GM18951 (cell line): ENCODE measurements at regions not wholly inside any gene's neighbourhood (a gene's known extent, or its start where the extent isn't known, plus 50 kb on each side); places are given as distances from the start of the nearest gene placed in this dataset.
"Not testable (repeated sequence)": the region's sequence is repeated elsewhere in the genome, so short reads cannot be mapped to it uniquely, and the experiment has no call there.

Experiments used
- POLR2A ChIP-seq: IDR thresholded peaks from 4 replicates; pipeline ENCODE4 v1.6.1; 2011; ENCODE audit warnings: mild to moderate bottlenecking; ENCODE audit not compliant: insufficient read length, insufficient read depth; ENCODE audit errors: extremely low read depth
- in situ Hi-C: fragments of 300-500 bp; cut with MboI; formaldehyde crosslinking; loops from one replicate; pipeline ENCODE4 v1.12.0; 2022; ENCODE audit warnings: low sequenced_read_pairs, mixed read lengths, inconsistent platforms; ENCODE audit not compliant: unreplicated experiment

DNA sequence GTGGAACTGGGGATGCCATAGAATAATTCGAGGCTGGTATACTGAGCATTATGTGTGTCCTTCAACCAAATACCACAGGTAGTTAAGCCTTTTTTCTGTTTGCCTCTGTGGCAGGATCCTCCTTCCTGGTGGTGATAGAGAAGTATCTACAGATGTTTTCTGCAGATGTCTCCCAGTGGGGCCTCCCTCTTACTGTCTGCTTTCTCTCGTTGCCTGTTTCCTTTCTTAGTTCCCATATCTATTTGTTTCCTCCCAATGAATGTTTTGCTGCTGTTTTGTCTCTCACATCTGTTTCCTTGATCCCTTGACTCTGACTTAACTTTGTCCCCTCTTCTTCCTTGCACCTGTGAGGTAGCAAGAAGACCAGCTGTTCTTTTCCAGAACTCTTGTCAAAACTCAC, 130.9 kb upstream of the NUDT12 start:
- in situ Hi-C loops = no loop called here
- no peak for TF ChIP-seq POLR2A

- in situ Hi-C loops = no loop called here
- no peak for TF ChIP-seq POLR2A
Measured at GRCh38 chr5:103690676-103691075, 128.1 kb upstream of the NUDT12 start.

- in situ Hi-C loops = no loop called here
Measured at GRCh38 chr5:103679873-103680272, 117.3 kb upstream of the NUDT12 start.

DNA sequence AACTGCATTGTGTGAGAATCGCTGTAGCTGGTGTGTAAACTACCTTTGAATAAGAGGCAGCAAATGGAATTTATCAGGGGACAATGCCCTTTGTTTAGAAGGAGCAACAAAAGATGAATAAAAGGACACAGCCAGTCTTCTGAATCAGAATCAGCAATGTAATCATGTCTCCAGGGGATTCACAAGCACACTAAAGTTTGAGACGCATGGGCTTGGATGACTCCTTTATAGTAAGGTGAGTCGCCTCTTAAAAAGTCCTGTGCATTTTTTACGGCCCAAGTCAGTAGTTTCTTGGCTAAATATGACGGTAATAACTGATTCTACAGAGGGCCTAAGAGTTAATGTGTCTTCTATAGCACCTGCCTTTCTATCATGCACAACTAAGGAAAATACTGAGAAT, 113.6 kb upstream of the NUDT12 start:
- in situ Hi-C loops = not testable (repeated sequence)

More at GRCh38 chr5:103679873-103680272, 117.3 kb upstream of the NUDT12 start:
- no peak for TF ChIP-seq POLR2A

DNA sequence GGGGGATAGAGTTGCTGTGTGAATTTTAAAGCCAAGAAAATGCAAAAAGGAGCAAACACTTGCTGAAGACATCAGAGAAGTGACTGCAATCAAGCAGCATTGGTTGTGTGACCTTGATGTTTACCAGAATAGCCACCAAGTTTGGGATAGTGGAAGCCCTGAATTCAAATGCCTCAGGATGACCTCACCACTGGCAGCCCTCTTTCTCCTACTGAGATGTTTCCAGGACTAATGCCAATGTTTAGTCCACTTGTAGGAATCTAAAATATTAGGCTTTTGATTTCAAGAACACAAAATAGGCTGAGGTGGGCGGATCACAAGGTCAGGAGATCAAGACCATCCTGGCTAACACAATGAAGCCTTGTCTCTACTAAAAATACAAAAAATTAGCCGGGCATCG, 112.2 kb upstream of the NUDT12 start:
- no peak for TF ChIP-seq POLR2A
- in situ Hi-C loops = no loop called here

GRCh38 chr5:103674251-103674650, 111.7 kb upstream of the NUDT12 start:
- TF ChIP-seq POLR2A = no peak
- in situ Hi-C loops = no loop called here

DNA sequence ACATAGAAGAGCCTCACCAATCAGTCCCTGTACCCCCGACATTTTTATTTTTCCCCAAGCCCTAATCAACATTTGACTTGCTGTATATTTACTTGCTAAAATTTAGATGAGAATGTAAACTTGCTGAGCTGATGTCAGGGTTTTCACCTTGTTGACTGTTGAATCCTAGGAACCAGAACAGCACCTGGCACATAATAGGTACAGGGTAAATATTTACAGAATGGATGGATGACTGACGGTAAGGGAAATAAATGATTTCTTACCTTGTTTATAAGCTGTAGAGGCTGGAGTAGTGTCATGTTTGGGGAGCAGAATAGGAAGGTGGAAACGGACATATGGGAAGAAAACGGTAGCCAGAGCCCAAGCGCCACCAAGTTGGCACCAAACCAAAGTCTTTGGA, 107.0 kb upstream of the NUDT12 start:
- in situ Hi-C loops = no loop called here
- no peak for TF ChIP-seq POLR2A

DNA sequence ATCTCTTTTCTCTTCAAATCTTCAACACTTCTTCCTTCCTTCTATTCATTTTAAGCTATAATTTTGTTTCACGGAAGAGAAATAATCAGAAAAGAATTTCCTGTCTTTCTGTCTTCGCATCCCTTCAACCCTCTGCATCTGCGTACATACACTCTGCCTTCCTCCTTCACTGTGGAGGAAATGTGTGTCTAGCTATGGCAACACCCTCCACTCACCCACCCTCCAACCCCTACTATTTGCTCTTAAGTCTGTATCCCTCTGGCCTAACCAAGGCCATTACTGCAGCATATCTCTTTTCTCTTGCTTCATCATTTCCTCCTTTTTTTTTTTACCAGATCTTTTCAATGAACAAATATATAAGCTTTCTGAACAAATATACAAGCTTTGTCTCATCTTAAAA, 105.7 kb upstream of the NUDT12 start:
- in situ Hi-C loops = no loop called here
- TF ChIP-seq POLR2A = no peak

GRCh38 chr5:103667068-103667467, 104.5 kb upstream of the NUDT12 start:
- TF ChIP-seq POLR2A = no peak
- in situ Hi-C loops = no loop called here

GRCh38 chr5:103657301-103657700, 94.7 kb upstream of the NUDT12 start:
- in situ Hi-C loops = no loop called here
- no peak for TF ChIP-seq POLR2A

DNA sequence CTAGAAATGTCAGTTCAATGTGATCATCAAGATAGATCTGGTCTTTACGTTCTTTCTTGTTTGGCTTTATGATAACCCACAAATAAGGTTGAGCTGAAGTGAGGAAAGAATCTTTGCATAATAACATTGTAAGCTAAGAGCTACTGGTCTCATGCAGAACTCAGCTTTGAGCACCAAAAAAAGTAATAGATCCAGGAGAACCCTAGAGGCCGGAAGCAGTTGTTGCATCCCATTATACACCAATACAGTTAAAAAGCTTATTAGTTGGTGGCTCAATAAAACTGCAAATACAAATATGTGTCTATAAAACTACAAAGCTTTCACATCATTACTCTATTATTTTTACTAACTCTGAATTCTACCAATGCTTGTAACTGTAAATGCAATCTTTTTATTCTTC, 85.5 kb upstream of the NUDT12 start:
- in situ Hi-C loops = no loop called here
- TF ChIP-seq POLR2A = no peak

DNA sequence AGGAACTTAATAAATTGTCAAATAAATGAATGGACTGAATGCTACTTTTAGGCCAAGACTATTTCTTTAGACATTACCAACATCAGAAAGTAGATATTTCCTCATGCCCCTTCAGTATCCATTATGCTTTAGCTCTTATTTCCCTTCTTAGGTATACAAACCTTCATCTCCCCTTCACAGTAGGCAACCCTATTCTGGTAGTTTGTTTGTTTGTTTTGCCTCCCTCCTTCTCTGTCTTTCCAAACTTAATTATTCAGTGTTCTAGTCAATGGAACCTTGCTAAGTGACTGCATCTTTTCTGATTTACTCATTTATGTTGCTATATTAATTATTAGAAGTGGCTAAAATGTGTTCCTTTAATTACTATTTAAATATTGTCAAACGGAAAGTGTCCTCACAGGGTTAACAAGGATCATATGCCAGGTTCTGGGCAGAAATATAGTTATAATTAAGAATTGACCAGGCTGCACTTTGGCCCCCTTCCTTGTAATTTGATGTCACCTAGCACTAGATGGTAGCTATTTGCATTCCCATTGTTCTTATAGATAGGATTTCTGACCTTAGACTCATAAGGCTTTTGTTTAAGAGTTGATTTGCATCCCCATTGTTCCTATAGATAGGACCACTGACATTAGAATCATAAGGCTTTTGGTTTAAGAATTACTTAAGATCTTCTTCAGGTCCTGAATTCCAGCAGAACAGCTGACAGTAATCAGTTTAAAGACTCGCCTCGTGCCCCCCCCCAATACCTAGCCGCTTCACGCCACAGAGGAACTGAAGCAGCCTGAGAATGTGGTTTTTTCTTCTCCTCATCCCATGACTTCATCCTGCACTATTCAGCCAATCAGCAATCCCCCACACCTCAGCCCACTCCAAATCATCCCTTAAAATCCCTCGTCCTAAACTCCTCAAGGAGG, 84.4 kb upstream of the NUDT12 start:
- TF ChIP-seq POLR2A = no peak
- in situ Hi-C loops = no loop called here

DNA sequence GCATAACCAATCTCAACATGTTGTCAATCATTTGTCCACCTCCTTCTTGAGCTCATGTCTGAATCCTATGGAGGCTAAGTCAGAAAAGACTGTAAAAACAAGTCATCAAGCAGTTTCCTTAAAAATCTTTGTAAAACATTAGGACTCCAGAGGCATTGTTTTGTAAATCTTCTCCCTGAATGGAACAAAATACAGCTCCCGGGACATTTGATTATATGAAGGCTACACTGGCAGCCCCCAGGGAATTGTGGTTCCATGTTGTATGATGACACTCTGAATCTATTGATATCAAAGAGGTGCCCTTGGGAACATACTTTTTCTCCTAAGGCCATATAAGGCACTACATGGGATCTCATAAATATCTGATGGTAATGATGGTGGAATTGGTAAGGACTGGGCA, 83.2 kb upstream of the NUDT12 start:
- TF ChIP-seq POLR2A = no peak
- in situ Hi-C loops = no loop called here

DNA sequence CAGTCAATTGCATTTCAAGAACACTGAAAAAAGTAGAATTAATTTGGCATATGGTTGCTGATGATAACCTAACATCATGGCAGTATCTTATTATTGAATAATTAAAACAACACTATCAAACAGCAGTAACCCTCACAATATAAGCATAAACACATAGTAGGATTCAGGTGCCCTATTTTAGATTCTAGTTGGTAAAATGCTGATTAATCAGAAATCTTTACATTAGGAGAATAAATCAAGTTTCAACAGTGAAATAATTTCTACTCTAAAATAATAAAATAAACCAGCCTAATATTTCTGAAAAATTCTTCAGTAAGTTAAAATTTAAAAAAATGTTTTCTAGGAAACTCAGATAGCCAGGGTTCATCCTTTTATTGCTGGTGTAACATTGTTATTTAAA, 76.4 kb upstream of the NUDT12 start:
- in situ Hi-C loops = no loop called here
- no peak for TF ChIP-seq POLR2A
